SK-N-SH (cell line): ENCODE measurements at regions not wholly inside any gene's neighbourhood (a gene's known extent, or its start where the extent isn't known, plus 50 kb on each side); places are given as distances from the start of the nearest gene placed in this dataset.

Experiments
- EP300 ChIP-seq, 2 experiments: IDR thresholded peaks; 2 replicates each; pipeline versions ENCODE4 v1.4.0 to v1.6.1; 2012; ENCODE audit warnings: borderline replicate concordance in 1 of 2, low read depth in 1 of 2, low read length in 1 of 2
- FOXJ3 ChIP-seq: sonication (generic); formaldehyde crosslinking; IDR thresholded peaks from 2 replicates; pipeline ENCODE4 v1.5.1; 2020; ENCODE audit warnings: mild to moderate bottlenecking, missing genetic modification reagents
- RFX5 ChIP-seq: IDR thresholded peaks from 2 replicates; pipeline ENCODE4 v1.6.1; 2012; ENCODE audit warnings: mild to moderate bottlenecking, improper control_type of control experiment, low read length
- TF ChIP-seq, protein P1 (sequence below): fragments of 200-600 bp; sonication (generic); IDR thresholded peaks from 2 replicates; pipeline ENCODE4 v1.6.1; 2017; ENCODE audit warnings: antibody characterized with exemption, mild to moderate bottlenecking, moderate library complexity
- TF ChIP-seq, protein P2 (sequence below): IDR thresholded peaks from 2 replicates; pipeline ENCODE4 v1.4.0; 2012; ENCODE audit warnings: low read depth

DNA sequence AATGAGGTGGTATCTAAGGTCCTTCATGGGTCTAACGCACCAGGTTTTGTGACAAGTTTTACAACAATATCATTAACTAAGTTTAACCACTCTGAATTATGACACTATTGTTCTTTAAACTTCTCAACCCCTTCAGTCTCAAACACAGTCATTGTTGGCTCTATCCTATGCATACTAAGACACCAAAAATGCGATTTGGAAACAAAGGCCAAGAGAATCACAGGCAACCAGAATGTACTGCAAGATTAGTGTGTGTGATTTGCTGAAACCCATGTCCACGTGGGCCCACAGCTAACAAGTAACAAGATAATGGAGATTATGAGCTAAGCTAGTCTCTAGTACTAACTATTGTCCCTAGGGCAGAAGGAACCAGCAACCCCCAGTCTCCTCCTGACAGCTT, 142.2 kb upstream of the RANBP3L start:
- TF ChIP-seq EP300 (IDR thresholded peaks at IDR 0.05; ENCODE audit: borderline replicate concordance in 1 of 2, low read depth in 1 of 2, low read length in 1 of 2) (no peak), FOXJ3 (no peak), RFX5 (no peak)
- TF ChIP-seq, protein P1, sequence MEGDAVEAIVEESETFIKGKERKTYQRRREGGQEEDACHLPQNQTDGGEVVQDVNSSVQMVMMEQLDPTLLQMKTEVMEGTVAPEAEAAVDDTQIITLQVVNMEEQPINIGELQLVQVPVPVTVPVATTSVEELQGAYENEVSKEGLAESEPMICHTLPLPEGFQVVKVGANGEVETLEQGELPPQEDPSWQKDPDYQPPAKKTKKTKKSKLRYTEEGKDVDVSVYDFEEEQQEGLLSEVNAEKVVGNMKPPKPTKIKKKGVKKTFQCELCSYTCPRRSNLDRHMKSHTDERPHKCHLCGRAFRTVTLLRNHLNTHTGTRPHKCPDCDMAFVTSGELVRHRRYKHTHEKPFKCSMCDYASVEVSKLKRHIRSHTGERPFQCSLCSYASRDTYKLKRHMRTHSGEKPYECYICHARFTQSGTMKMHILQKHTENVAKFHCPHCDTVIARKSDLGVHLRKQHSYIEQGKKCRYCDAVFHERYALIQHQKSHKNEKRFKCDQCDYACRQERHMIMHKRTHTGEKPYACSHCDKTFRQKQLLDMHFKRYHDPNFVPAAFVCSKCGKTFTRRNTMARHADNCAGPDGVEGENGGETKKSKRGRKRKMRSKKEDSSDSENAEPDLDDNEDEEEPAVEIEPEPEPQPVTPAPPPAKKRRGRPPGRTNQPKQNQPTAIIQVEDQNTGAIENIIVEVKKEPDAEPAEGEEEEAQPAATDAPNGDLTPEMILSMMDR: no peak
- TF ChIP-seq, protein P2, sequence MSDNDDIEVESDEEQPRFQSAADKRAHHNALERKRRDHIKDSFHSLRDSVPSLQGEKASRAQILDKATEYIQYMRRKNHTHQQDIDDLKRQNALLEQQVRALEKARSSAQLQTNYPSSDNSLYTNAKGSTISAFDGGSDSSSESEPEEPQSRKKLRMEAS: no peak
